ACC112 (cell line): ENCODE measurements at regions not wholly inside any gene's neighbourhood (a gene's known extent, or its start where the extent isn't known, plus 50 kb on each side); places are given as distances from the start of the nearest gene placed in this dataset.

ENCODE experiments used
- H2AFZ ChIP-seq: fragments of 200-600 bp; sonication (generic); one replicate; pipeline ENCODE4 v1.6.0; 2017; ENCODE audit warnings: antibody characterized with exemption, low read length; ENCODE audit not compliant: unreplicated experiment
- H3K27ac ChIP-seq: fragments of 200-600 bp; sonication (generic); 2 replicates; pipeline ENCODE4 v1.5.1; 2014; ENCODE audit warnings: low read depth, mild to moderate bottlenecking, antibody characterized with exemption, low read length, moderate library complexity
- H3K27me3 ChIP-seq: fragments of 200-600 bp; sonication (generic); 2 replicates; pipeline ENCODE4 v1.6.1; 2014; ENCODE audit warnings: mild to moderate bottlenecking, antibody characterized with exemption, low read length, moderate library complexity, mixed read lengths; ENCODE audit not compliant: insufficient read depth
- H3K36me3 ChIP-seq: fragments of 200-600 bp; sonication (generic); 2 replicates; pipeline ENCODE4 v1.6.1; 2016; ENCODE audit warnings: mild to moderate bottlenecking, antibody characterized with exemption, low read length, moderate library complexity, mixed read lengths; ENCODE audit not compliant: insufficient read depth
- H3K4me1 ChIP-seq: fragments of 200-600 bp; sonication (generic); one replicate; pipeline ENCODE4 v1.6.1; 2016; ENCODE audit warnings: low read length, mixed read lengths; ENCODE audit not compliant: insufficient read depth, unreplicated experiment, control insufficient read depth
- H3K4me3 ChIP-seq: fragments of 200-600 bp; sonication (generic); 2 replicates; pipeline ENCODE4 v1.5.1; 2014; ENCODE audit warnings: mild to moderate bottlenecking, low read depth, low read length
- H3K79me2 ChIP-seq: fragments of 200-600 bp; sonication (generic); one replicate; pipeline ENCODE4 v1.6.0; 2016; ENCODE audit warnings: low read length; ENCODE audit not compliant: control insufficient read depth, unreplicated experiment, insufficient read depth

DNA sequence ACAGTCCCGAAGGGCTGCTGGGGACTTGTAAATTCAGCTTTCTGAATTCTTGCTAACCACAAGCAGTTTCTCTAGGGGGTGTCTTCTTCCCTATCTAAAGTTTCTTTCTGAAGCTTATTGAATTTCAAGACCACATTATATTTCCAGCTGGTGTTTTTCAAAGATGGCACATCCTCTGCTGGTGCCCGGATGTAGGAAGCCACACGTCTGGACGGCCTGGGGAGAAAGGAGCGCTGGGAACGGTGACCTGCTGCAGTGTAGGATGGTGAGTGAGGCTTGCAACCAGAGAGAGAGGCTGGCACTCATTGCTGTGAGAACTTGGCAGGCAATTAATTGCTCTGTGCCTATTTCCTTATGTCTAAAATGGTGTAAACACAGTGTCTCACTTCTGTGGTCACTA, 776.4 kb downstream of the TYW1 start:
- Histone ChIP-seq H3K36me3 (no peaks in the 10 kb centered on the region), H3K27me3 (no peaks in the 10 kb centered on the region), H3K4me3 (no peak overlapping the region), H3K4me1 (no peaks in the 10 kb centered on the region), H2AFZ (no peak overlapping the region), H3K27ac (no peak overlapping the region), H3K79me2 (no peaks in the 10 kb centered on the region)

GRCh38 chr7:67777119-67777518, 780.5 kb downstream of the TYW1 start:
- Histone ChIP-seq H3K4me3 (no peak overlapping the region), H3K27ac (no peak overlapping the region), H2AFZ (no peak overlapping the region), H3K4me1 (no peaks in the 10 kb centered on the region), H3K36me3 (no peaks in the 10 kb centered on the region), H3K27me3 (no peaks in the 10 kb centered on the region), H3K79me2 (no peaks in the 10 kb centered on the region)

- H3K79me2 ChIP-seq = no peaks in the 10 kb centered on the region
- H3K4me1 ChIP-seq = no peaks in the 10 kb centered on the region
- no peaks in the 10 kb centered on the region for H3K36me3 ChIP-seq
- no peaks in the 10 kb centered on the region for H3K27me3 ChIP-seq
- no peak overlapping the region for H2AFZ ChIP-seq
- no peak overlapping the region for H3K4me3 ChIP-seq
- no peak overlapping the region for H3K27ac ChIP-seq
These were observed 785.2 kb downstream of the TYW1 start for GRCh38 chr7:67781841-67782240.

- Histone ChIP-seq H3K27me3 (no peaks in the 10 kb centered on the region), H3K4me1 (no peaks in the 10 kb centered on the region), H2AFZ (no peak overlapping the region), H3K36me3 (no peaks in the 10 kb centered on the region), H3K79me2 (no peaks in the 10 kb centered on the region), H3K27ac (no peak overlapping the region), H3K4me3 (no peak overlapping the region)
These were observed 789.4 kb downstream of the TYW1 start for GRCh38 chr7:67786021-67786420.

DNA sequence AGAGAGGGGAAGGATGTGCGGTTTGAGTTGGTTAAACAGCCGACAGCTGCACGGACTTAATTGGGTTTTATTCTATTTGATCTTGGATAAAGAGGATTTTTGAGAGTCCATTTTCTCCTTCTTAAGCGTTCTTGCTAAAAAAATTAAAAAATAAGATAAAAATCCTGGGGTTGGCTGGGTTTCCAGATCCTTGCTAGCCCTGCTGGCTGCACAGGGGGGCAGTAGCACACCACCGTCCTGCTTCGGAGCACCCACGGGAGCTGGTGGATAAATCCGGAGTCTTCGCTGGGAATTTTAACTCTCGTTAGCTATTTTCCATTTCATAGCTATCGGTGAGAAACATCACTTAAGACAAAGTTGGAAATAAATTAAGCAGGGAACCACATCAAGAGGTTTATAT, 792.0 kb downstream of the TYW1 start:
- no peak overlapping the region for H2AFZ ChIP-seq
- H3K79me2 ChIP-seq = no peaks in the 10 kb centered on the region
- no peaks in the 10 kb centered on the region for H3K27me3 ChIP-seq

DNA sequence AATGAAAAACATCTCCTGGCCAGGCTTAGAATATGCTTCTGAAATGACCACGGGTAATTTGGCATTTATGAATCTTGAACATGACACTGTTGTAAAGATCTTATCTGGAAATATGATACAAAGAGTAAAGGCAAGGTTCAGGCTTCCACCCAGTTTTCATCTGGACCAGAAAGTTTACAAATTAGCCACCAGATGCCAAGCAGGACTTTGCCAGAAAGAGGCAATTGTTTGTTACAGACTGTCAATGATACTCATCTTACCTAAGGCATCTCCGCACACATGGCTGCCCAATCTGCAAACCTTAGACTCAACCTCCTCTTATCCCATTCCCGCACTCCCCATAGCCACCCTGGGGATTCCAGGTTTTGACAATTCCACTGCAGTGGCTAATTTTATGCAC, 795.3 kb downstream of the TYW1 start:
- Histone ChIP-seq H3K36me3 (no peaks in the 10 kb centered on the region), H3K4me3 (no peak overlapping the region)

More for the DNA sequence above, 792.0 kb downstream of the TYW1 start:
- no peaks in the 10 kb centered on the region for H3K4me1 ChIP-seq
- no peak overlapping the region for H3K4me3 ChIP-seq
- H3K27ac ChIP-seq = no peak overlapping the region
- H3K36me3 ChIP-seq = no peaks in the 10 kb centered on the region

DNA sequence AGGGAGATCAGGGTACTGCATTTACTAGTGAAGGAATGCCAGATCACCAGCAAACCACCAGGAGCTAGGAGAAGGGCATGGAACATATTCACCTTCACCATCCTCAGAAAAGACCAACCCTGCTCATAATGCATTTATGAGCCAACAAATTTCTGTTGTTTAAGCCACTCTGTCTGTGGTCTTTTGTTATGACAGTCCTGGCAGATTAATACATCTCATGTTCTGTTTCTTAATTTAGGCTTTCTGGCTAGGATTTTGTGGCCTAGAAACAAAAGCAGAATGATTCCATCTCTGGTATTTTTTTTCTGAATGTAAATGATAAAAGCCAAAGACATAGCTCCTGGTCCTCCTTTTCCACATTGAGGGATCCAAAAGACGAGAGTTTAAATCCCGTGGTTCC, 797.9 kb downstream of the TYW1 start:
- H3K4me1 ChIP-seq = no peaks in the 10 kb centered on the region
- H3K4me3 ChIP-seq = no peak overlapping the region
- H3K36me3 ChIP-seq = no peaks in the 10 kb centered on the region
- no peaks in the 10 kb centered on the region for H3K27me3 ChIP-seq
- H3K27ac ChIP-seq = no peak overlapping the region
- no peak overlapping the region for H2AFZ ChIP-seq
- H3K79me2 ChIP-seq = no peaks in the 10 kb centered on the region

More for the DNA sequence above, 795.3 kb downstream of the TYW1 start:
- H3K79me2 ChIP-seq = no peaks in the 10 kb centered on the region
- no peaks in the 10 kb centered on the region for H3K27me3 ChIP-seq
- no peaks in the 10 kb centered on the region for H3K4me1 ChIP-seq
- H3K27ac ChIP-seq = no peak overlapping the region
- H2AFZ ChIP-seq = no peak overlapping the region

DNA sequence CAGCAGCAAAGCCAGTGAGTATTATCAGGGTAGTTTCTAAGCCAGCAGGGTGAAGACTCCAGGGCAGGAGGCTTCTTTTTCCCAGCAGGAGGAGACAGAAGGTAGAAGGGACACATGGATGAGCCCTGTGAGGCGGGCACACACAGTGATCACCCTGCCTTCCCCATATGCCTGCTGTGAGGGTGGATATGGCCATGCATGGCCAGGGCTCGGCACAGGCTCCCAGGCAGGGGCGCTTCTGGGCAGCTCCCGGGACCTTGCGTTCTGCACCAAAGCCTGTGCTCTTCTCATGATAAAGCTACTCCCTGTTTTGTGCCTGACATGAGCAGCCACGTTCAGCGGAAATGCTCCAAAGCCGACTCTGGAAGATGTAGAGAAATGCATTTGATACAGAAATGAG, 807.2 kb downstream of the TYW1 start:
- no peaks in the 10 kb centered on the region for H3K4me1 ChIP-seq

GRCh38 chr7:67805921-67806471, 809.4 kb downstream of the TYW1 start:
- Histone ChIP-seq H3K79me2 (no peaks in the 10 kb centered on the region), H3K4me3 (no peak overlapping the region), H3K27me3 (no peaks in the 10 kb centered on the region), H3K36me3 (no peaks in the 10 kb centered on the region), H3K27ac (no peak overlapping the region), H3K4me1 (no peaks in the 10 kb centered on the region), H2AFZ (no peak overlapping the region)

More for the DNA sequence above, 807.2 kb downstream of the TYW1 start:
- no peak overlapping the region for H2AFZ ChIP-seq
- no peak overlapping the region for H3K4me3 ChIP-seq
- H3K36me3 ChIP-seq = no peaks in the 10 kb centered on the region
- no peak overlapping the region for H3K27ac ChIP-seq
- no peaks in the 10 kb centered on the region for H3K27me3 ChIP-seq
- H3K79me2 ChIP-seq = no peaks in the 10 kb centered on the region

GRCh38 chr7:67807826-67808225, 811.2 kb downstream of the TYW1 start:
- Histone ChIP-seq H3K36me3 (no peaks in the 10 kb centered on the region), H3K4me3 (no peak overlapping the region)

DNA sequence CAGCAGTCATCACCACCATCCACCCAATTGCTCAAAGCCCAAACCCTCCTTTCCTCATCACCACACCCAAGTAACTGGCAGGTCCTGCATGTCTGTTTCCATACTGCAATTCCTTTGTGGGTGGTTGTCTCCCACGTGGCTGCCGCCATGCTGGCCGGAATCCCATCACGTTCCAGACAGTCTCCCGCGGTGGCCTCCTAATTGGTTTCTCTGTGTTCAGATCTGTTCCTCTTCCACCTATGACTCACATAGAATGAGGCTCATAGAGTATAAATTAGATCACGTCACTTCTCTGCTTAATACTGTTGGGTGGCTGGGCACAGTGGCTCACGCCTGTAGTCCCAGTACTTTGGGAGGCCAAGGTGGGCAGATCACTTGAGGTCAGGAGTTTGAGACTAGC, 813.0 kb downstream of the TYW1 start:
- Histone ChIP-seq H3K27me3 (no peaks in the 10 kb centered on the region), H3K79me2 (no peaks in the 10 kb centered on the region), H3K4me3 (no peak overlapping the region), H3K4me1 (no peaks in the 10 kb centered on the region), H2AFZ (no peak overlapping the region), H3K36me3 (no peaks in the 10 kb centered on the region), H3K27ac (no peak overlapping the region)

More at GRCh38 chr7:67807826-67808225, 811.2 kb downstream of the TYW1 start:
- Histone ChIP-seq H3K4me1 (no peaks in the 10 kb centered on the region), H3K27ac (no peak overlapping the region), H3K27me3 (no peaks in the 10 kb centered on the region), H2AFZ (no peak overlapping the region), H3K79me2 (no peaks in the 10 kb centered on the region)
